Peyer's patch (tissue), 4 donors: ENCODE measurements at regions not wholly inside any gene's neighbourhood (a gene's known extent, or its start where the extent isn't known, plus 50 kb on each side); places are given as distances from the start of the nearest gene placed in this dataset.

ENCODE experiments used
- DNase-seq, 3 donors: peaks; one replicate each; pipeline ENCODE4 v3.0.0-alpha.2; 2017 to 2019
- H3K27ac ChIP-seq, 4 donors: fragments of 200-600 bp; sonication (generic); one replicate each; pipeline ENCODE4 v1.5.1; 2016 to 2019
- H3K27me3 ChIP-seq, 2 donors: fragments of 200-600 bp; sonication (generic); one replicate each; pipeline ENCODE4 v1.5.1; 2019
- H3K36me3 ChIP-seq, 3 donors: fragments of 200-600 bp; sonication (generic); one replicate each; pipeline ENCODE4 v1.5.1; 2016 to 2019
- H3K4me1 ChIP-seq, 4 donors: fragments of 200-600 bp; sonication (generic); one replicate each; pipeline ENCODE4 v1.5.1; 2016 to 2019
- H3K4me3 ChIP-seq, 4 donors: fragments of 200-600 bp; sonication (generic); 1 replicate in 3 of 4; 2 replicates in 1 of 4; pipeline ENCODE4 v1.5.1; 2016 to 2019; ENCODE audit warnings: mild to moderate bottlenecking in 1 of 4
- H3K9me3 ChIP-seq, 4 donors: fragments of 200-600 bp; sonication (generic); one replicate each; pipeline ENCODE4 v1.5.1; 2016 to 2019; ENCODE audit warnings: mild to moderate bottlenecking in 1 of 4
- CTCF ChIP-seq, 6 experiments: fragments of 450-650 bp in 4 of 6; fragments of 200-600 bp in 2 of 6; sonication (generic) in 1 of 6; IDR thresholded peaks; one replicate each; pipeline ENCODE4 v1.5.1; 2017 to 2019; ENCODE audit warnings: antibody characterized with exemption in 6 of 6, mild to moderate bottlenecking in 3 of 6, moderate library complexity in 1 of 6
- POLR2A ChIP-seq, 2 donors: fragments of 450-650 bp; IDR thresholded peaks; one replicate each; pipeline ENCODE4 v1.5.1; 2017; ENCODE audit warnings: antibody characterized with exemption in 2 of 2, mild to moderate bottlenecking in 2 of 2, moderate library complexity in 2 of 2

- no peak for TF ChIP-seq POLR2A (IDR thresholded peaks at IDR 0.05)
- TF ChIP-seq CTCF (IDR thresholded peaks at IDR 0.05): no peak
- H3K27me3 ChIP-seq: no peaks in the 10 kb centered on the region
- DNase-seq: no peak
- no peak overlapping the region for H3K27ac ChIP-seq
- H3K36me3 ChIP-seq: no peaks in the 10 kb centered on the region
- H3K4me3 ChIP-seq: no peak overlapping the region
- H3K9me3 ChIP-seq: no peaks in the 10 kb centered on the region
- H3K4me1 ChIP-seq: no peaks in the 10 kb centered on the region
Observed at GRCh38 chr6:1208876-1209275, 103.0 kb upstream of the FOXQ1 start.

DNA sequence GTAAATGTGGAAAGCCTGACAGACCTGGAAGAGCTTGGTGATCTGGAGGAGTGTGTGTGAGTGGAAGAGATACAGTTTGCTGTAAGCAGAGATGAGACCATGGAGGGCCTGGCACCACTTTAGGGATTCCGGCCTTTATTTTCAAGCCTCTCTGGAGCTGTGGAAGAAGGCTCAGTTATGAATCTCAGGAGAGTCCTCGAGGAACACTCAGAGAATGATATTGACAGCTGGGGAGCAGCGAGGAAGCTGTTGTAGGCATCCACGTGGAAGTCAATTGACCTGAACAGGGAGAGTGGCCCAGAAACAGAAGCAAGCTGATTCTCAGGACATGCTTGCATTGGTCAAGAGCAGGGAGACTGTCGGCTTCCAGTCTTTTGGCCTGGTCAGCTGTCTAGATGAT is 108.4 kb upstream of the FOXQ1 start:
- Histone ChIP-seq H3K27me3 (no peaks in the 10 kb centered on the region), H3K36me3 (no peaks in the 10 kb centered on the region), H3K4me1 (no peaks in the 10 kb centered on the region), H3K4me3 (no peak overlapping the region), H3K27ac (no peak overlapping the region), H3K9me3 (no peaks in the 10 kb centered on the region)
- no peak for TF ChIP-seq POLR2A (IDR thresholded peaks at IDR 0.05)
- TF ChIP-seq CTCF (IDR thresholded peaks at IDR 0.05): no peak
- DNase-seq: no peak

DNA sequence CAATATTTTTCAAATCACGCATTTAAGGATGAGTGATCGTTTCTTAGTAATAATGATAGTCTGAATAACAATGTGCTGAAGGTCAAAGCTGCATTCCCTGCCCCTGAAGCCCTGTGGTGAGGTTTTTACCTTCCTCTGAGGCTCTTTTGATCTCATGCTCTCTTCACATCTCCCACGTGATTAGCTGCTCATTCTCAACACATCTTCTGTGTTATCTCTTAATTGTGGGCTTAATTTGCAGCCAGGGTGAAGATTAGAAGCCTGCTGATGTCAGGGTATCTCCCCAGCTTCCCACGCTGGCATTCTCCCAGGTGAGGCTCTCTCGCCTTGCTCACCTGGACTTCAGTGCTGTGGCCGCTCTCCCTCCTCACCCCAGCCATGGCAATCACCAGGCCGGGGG is 109.7 kb upstream of the FOXQ1 start:
- DNase-seq: no peak

GRCh38 chr6:1201547-1202200 is 110.2 kb upstream of the FOXQ1 start:
- Histone ChIP-seq H3K36me3 (no peaks in the 10 kb centered on the region), H3K27me3 (no peaks in the 10 kb centered on the region), H3K4me1 (no peaks in the 10 kb centered on the region), H3K4me3 (no peak overlapping the region), H3K9me3 (no peaks in the 10 kb centered on the region), H3K27ac (no peak overlapping the region)
- TF ChIP-seq CTCF (IDR thresholded peaks at IDR 0.05): no peak
- TF ChIP-seq POLR2A (IDR thresholded peaks at IDR 0.05): no peak
- no peak for DNase-seq

More for the DNA sequence above, 109.7 kb upstream of the FOXQ1 start:
- no peak overlapping the region for H3K4me3 ChIP-seq
- H3K9me3 ChIP-seq: no peaks in the 10 kb centered on the region
- H3K27me3 ChIP-seq: no peaks in the 10 kb centered on the region
- TF ChIP-seq POLR2A (IDR thresholded peaks at IDR 0.05) (no peak), CTCF (IDR thresholded peaks at IDR 0.05) (no peak)
- no peaks in the 10 kb centered on the region for H3K4me1 ChIP-seq
- H3K36me3 ChIP-seq: no peaks in the 10 kb centered on the region
- H3K27ac ChIP-seq: no peak overlapping the region

DNA sequence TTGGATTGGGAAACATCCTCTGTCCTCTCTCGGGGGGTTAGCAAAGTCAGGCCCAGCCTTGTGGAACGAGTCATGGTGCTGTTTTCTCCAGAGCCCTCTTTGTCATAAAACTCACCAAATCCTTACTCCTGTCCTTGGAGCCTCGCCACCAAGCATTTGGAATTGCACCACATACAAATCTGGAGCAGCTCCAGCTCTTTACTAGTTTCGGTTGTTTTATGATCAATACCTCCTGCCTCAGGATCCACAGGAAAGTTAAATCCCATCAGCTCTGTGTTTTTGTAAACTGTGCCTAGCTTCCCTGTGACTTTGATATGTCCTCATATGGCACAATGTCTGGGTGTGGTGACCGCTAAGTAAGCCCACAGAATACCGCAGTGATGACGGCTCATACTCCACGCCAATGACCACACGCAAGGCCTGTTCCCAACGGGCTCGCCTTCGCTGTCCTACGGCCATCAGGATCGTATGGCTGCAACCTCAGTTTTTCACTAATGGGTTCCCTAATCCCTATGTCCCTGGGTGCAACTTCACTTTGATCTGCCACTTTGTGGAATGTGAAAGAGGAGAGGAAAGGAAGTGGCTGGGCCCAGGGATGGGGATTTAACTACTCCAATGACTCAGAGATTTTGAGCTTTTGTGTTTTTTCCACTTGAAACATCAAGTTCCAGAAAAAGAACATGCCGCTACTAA is 111.3 kb upstream of the FOXQ1 start:
- H3K9me3 ChIP-seq: no peaks in the 10 kb centered on the region
- TF ChIP-seq CTCF (IDR thresholded peaks at IDR 0.05) (no peak), POLR2A (IDR thresholded peaks at IDR 0.05) (no peak)
- H3K36me3 ChIP-seq: no peaks in the 10 kb centered on the region
- no peaks in the 10 kb centered on the region for H3K4me1 ChIP-seq
- no peak for DNase-seq
- no peak overlapping the region for H3K27ac ChIP-seq
- no peak overlapping the region for H3K4me3 ChIP-seq
- H3K27me3 ChIP-seq: no peaks in the 10 kb centered on the region
